ENCODE measurements at regions not wholly inside any gene's neighbourhood (a gene's known extent, or its start where the extent isn't known, plus 50 kb on each side); places are given as distances from the start of the nearest gene placed in this dataset.

DNA sequence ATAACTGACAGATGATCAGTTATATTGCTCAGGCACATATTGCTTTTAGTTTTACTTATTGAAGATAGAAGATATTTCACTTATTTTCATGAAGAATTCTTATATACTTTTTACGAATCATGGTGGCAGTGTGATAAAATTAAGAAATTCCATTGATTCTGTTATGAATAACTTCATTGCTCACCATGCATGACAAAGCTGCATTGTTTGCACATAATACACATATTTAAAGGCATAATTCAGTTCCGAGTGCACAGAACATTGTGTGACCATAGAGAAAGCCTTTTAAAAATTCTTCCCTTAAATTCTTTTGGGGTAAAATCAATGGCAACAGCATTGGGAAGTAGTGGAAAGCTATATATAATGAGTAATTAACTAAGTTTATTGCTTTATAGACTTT lies 82.5 kb upstream of the NAALADL2 start:
- TF ChIP-seq POLR2AphosphoS5 (IDR thresholded peaks at IDR 0.05; ENCODE audit: borderline replicate concordance, low read depth, low read length) (no peak), FOXP2 (optimal IDR thresholded peaks at IDR 0.05; ENCODE audit: control extremely low read depth, extremely low read length, insufficient read depth) (no peak)
- no peaks in the 10 kb centered on the region; the same call in 1 of the 2 replicates for H3K9me3 ChIP-seq (ENCODE audit: low read depth, low read length)
- H3K27ac ChIP-seq = no peak overlapping the region
- H3K4me3 ChIP-seq = no peak overlapping the region
- H3K9ac ChIP-seq (ENCODE audit: insufficient read length) = no peak overlapping the region
- H3K36me3 ChIP-seq (ENCODE audit: insufficient read depth, low read length) = no peaks in the 10 kb centered on the region
- DNase-seq (ENCODE audit: low read depth, low spot score) = no peak

DNA sequence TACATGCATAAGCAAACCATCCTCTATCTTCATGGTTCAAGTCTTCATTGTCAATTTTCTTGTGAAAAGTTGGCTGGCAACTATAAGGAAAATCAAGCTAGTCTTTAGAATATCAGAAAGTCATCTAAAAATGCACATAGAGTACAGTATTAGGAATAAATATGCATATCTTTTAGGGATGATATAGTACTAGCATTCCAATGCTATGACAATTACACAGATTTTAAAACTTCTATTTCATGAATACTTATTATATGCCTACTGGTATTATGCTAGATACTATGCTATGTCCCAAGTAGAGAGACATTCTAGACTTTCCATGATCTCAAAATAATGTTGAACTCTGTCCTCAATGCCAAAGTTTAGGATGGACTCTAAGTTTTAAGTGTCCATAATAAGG lies 81.3 kb upstream of the NAALADL2 start:
- no peak overlapping the region for H3K9ac ChIP-seq (ENCODE audit: insufficient read length)
- H3K9me3 ChIP-seq (ENCODE audit: low read depth, low read length) = no peaks in the 10 kb centered on the region; the same call in 1 of the 2 replicates
- TF ChIP-seq EZH2 (IDR thresholded peaks at IDR 0.05) (no peak), FOXP2 (optimal IDR thresholded peaks at IDR 0.05; ENCODE audit: control extremely low read depth, extremely low read length, insufficient read depth) (no peak), POLR2AphosphoS5 (IDR thresholded peaks at IDR 0.05; ENCODE audit: borderline replicate concordance, low read depth, low read length) (no peak)
- no peaks in the 10 kb centered on the region for H3K36me3 ChIP-seq (ENCODE audit: insufficient read depth, low read length)
- no peak for DNase-seq (ENCODE audit: low read depth, low spot score)
- H3K4me3 ChIP-seq = no peak overlapping the region
- H3K27ac ChIP-seq = no peak overlapping the region

DNA sequence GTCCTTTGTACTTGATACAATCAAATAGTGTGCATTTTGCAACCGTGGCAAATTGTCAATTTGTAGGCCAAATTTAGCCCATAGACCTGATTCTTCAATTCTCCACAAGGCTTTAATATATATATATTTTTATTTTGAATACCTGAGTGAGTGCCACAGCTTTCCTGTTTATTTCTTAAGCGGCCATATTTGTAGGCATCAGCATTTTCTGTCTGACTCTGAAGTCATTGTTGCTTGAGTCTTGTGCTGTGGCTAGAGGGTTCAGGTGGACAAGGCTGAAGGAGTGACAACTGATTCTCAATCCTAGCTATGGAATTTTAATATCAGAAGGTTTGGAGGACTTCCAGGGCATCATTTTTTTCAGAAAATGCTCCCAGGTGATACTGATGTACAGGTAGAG lies 75.6 kb upstream of the NAALADL2 start:
- Histone ChIP-seq H3K27ac (no peak overlapping the region), H3K9ac (ENCODE audit: insufficient read length) (no peak overlapping the region), H3K4me3 (no peak overlapping the region), H3K36me3 (ENCODE audit: insufficient read depth, low read length) (no peaks in the 10 kb centered on the region), H3K9me3 (ENCODE audit: low read depth, low read length) (no peaks in the 10 kb centered on the region; the same call in 1 of the 2 replicates)
- DNase-seq (ENCODE audit: low read depth, low spot score) = no peak
- TF ChIP-seq EZH2 (IDR thresholded peaks at IDR 0.05) (no peak), POLR2AphosphoS5 (IDR thresholded peaks at IDR 0.05; ENCODE audit: borderline replicate concordance, low read depth, low read length) (no peak), FOXP2 (optimal IDR thresholded peaks at IDR 0.05; ENCODE audit: control extremely low read depth, extremely low read length, insufficient read depth) (no peak)

DNA sequence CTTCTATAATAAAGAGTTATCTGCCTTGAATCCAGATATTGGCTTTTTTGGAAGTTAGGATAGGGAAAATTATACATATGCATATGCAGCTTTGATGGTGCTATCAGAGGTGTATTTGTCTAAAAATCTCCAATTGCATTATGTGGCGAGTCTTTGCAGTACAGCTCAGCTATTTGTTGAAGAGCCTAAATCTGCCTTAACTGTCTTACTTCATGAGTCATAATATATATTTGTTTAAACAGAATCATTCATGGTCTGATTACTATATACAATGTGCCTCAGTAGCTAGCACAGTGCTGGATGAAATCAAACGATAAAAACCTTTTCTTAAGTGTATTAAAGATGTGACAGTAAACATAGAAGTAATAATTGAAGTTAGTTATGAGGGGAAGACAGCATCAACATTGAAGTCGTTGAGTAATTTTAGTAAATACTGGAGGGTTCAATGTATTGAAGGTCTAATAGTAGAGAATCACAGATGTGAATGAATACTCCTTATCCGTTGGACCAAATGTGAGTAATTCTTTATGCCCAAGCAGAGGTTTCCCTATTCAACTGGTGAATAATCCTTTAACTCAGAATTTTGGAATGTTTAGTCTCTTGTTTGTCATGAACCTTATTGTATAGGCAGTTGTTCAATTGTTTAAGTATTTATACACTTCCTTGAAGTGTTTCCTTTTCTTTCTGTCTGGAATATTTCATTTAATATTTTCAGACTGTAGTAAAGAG lies 74.8 kb upstream of the NAALADL2 start:
- Histone ChIP-seq H3K9me3 (ENCODE audit: low read depth, low read length) (no peaks in the 10 kb centered on the region; the same call in 1 of the 2 replicates), H3K9ac (ENCODE audit: insufficient read length) (no peak overlapping the region), H3K4me3 (no peak overlapping the region), H3K27ac (no peak overlapping the region), H3K36me3 (ENCODE audit: insufficient read depth, low read length) (no peaks in the 10 kb centered on the region)
- TF ChIP-seq EZH2 (IDR thresholded peaks at IDR 0.05) (no peak), FOXP2 (optimal IDR thresholded peaks at IDR 0.05; ENCODE audit: control extremely low read depth, extremely low read length, insufficient read depth) (no peak), POLR2AphosphoS5 (IDR thresholded peaks at IDR 0.05; ENCODE audit: borderline replicate concordance, low read depth, low read length) (no peak)
- DNase-seq (ENCODE audit: low read depth, low spot score) = no peak

DNA sequence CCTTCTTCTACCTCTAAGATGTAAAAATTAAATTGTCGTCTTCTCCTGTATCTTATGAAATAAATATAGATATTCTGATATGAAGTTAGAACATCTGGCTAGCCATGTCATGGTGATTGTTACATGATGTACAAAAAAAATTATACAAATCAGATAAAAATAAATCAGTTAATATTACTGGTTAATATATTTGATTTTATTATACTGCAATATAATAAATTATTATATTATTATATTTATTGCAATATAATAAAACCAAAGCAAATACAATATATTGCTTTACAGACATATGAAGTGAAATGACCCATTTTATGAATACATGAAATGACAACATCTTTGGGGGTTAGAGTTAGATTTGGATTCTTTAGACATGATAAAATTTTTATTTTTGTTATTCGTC lies 72.3 kb upstream of the NAALADL2 start:
- Histone ChIP-seq H3K9me3 (ENCODE audit: low read depth, low read length) (no peaks in the 10 kb centered on the region), H3K4me3 (no peak overlapping the region), H3K27ac (no peak overlapping the region), H3K36me3 (ENCODE audit: insufficient read depth, low read length) (no peaks in the 10 kb centered on the region), H3K9ac (ENCODE audit: insufficient read length) (no peak overlapping the region)
- DNase-seq (ENCODE audit: low read depth, low spot score) = no peak
- no peak for TF ChIP-seq FOXP2 (optimal IDR thresholded peaks at IDR 0.05; ENCODE audit: control extremely low read depth, extremely low read length, insufficient read depth)
- TF ChIP-seq EZH2 (IDR thresholded peaks at IDR 0.05) = no peak
- TF ChIP-seq POLR2AphosphoS5 (IDR thresholded peaks at IDR 0.05; ENCODE audit: borderline replicate concordance, low read depth, low read length) = no peak

DNA sequence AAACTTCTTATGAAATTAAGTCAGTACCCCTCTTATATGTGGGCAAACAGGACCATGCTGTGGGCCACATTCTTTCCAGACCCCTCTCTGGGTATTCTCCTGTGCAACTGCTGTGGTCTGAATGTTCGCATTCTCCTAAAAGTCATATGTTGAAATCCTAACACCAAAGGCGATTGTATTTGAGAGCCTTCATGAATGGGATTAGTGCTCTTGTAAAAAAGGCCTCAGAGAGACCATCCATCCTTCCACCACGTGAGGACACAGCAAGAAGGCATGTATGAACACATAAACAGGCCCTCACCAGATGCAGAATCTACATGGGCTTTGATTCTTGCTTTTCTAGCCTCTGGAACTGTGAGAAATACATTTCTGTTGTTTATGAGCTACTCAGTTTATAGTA lies 68.0 kb upstream of the NAALADL2 start:
- TF ChIP-seq EZH2 (IDR thresholded peaks at IDR 0.05) (no peak), POLR2AphosphoS5 (IDR thresholded peaks at IDR 0.05; ENCODE audit: borderline replicate concordance, low read depth, low read length) (no peak), FOXP2 (optimal IDR thresholded peaks at IDR 0.05; ENCODE audit: control extremely low read depth, extremely low read length, insufficient read depth) (no peak)
- no peak overlapping the region for H3K9ac ChIP-seq (ENCODE audit: insufficient read length)
- no peak for DNase-seq (ENCODE audit: low read depth, low spot score)
- no peaks in the 10 kb centered on the region for H3K9me3 ChIP-seq (ENCODE audit: low read depth, low read length)
- H3K4me3 ChIP-seq = no peak overlapping the region
- no peak overlapping the region for H3K27ac ChIP-seq
- no peaks in the 10 kb centered on the region for H3K36me3 ChIP-seq (ENCODE audit: insufficient read depth, low read length)

DNA sequence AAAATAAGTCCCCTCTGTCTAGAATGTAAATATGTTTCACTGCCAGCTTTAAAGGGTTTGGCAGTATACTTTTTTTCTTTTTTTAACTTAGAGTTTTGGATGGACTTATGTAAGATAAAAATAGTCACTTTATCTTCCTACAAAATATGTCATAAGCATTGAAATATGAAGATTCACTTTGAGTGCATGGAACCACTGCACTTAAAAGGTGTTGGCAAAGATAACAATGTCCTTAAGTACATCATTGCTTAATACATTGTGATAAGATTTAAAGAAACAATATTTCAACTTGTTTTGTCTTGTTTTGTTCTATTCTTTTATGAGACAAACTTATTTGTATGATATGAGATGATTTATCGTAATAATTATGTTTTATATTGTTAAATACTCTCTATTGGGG lies 66.3 kb upstream of the NAALADL2 start:
- DNase-seq (ENCODE audit: low read depth, low spot score) = no peak
- H3K36me3 ChIP-seq (ENCODE audit: insufficient read depth, low read length) = no peaks in the 10 kb centered on the region
- TF ChIP-seq POLR2AphosphoS5 (IDR thresholded peaks at IDR 0.05; ENCODE audit: borderline replicate concordance, low read depth, low read length) (no peak), FOXP2 (optimal IDR thresholded peaks at IDR 0.05; ENCODE audit: control extremely low read depth, extremely low read length, insufficient read depth) (no peak), EZH2 (IDR thresholded peaks at IDR 0.05) (no peak)
- no peaks in the 10 kb centered on the region for H3K9me3 ChIP-seq (ENCODE audit: low read depth, low read length)
- no peak overlapping the region for H3K27ac ChIP-seq
- H3K4me3 ChIP-seq = no peak overlapping the region
- H3K9ac ChIP-seq (ENCODE audit: insufficient read length) = no peak overlapping the region

Measured in SK-N-MC (cell line).